ENCODE measurements at regions not wholly inside any gene's neighbourhood (a gene's known extent, or its start where the extent isn't known, plus 50 kb on each side); places are given as distances from the start of the nearest gene placed in this dataset.

DNA sequence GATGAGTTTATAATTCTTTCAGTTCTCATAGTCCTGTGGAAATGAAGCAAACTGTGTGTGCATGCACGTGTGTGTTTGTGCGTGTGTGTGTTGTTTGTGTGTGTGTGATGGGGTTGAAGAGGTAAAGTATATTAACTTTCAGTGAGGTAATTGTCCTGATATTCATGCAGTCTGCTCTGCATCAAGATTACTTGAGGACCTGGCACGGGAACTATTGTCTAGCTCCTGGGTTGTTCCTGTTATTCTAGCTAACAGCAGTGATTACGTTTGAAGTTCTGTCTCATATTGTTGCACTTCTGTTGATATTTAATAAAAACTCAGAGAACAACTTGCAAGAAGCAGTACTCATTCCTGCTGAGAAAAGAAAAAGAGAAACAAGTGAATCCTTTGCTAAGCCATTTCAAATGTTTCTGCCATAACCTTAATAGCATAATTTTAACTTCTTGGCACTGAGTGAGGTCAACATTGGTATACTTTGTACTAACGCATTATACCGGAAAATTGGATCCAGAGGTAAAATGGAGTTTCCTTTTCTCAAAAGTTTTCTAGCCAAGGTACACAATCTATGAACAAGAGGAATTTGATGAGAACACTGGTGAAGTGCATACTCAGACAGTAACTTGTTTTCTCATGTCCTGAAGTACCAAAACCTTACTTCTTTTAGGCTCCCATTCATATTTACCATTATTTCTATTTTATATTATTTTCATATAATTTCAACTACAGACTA lies 113.2 kb downstream of the SPCS3 start:
- TF ChIP-seq, protein P1, sequence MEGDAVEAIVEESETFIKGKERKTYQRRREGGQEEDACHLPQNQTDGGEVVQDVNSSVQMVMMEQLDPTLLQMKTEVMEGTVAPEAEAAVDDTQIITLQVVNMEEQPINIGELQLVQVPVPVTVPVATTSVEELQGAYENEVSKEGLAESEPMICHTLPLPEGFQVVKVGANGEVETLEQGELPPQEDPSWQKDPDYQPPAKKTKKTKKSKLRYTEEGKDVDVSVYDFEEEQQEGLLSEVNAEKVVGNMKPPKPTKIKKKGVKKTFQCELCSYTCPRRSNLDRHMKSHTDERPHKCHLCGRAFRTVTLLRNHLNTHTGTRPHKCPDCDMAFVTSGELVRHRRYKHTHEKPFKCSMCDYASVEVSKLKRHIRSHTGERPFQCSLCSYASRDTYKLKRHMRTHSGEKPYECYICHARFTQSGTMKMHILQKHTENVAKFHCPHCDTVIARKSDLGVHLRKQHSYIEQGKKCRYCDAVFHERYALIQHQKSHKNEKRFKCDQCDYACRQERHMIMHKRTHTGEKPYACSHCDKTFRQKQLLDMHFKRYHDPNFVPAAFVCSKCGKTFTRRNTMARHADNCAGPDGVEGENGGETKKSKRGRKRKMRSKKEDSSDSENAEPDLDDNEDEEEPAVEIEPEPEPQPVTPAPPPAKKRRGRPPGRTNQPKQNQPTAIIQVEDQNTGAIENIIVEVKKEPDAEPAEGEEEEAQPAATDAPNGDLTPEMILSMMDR (IDR thresholded peaks at IDR 0.05; ENCODE audit: borderline replicate concordance, control extremely low read depth, extremely low read depth, insufficient read depth, missing control alignments) = no peak
- in situ Hi-C loops (cut with MboI; ENCODE audit: low sequenced_read_pairs, unreplicated experiment) = no loop called here
- DNase-seq (ENCODE audit: low spot score) = no peak

DNA sequence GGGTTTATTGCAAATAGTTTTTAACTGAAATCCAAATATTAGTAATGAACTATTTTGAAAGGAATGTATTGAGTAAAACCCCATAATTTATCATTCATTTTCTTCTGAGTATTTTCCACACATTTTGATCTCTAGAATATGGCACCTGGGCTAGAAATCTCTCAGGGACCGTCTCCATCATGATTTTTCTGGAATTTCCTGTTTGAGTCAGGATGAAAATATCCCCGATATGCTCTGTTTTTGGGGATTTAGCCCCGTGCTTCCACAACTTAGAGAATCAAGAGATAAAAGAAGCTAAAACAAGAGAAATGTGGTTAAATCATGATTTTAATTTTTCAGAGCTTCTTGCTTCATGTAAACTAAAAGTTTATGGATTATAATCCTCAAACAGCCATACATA lies 114.2 kb downstream of the SPCS3 start:
- DNase-seq (ENCODE audit: low spot score) = no peak
- TF ChIP-seq, protein P1 (IDR thresholded peaks at IDR 0.05; ENCODE audit: borderline replicate concordance, control extremely low read depth, extremely low read depth, insufficient read depth, missing control alignments) = no peak
- in situ Hi-C loops (cut with MboI; ENCODE audit: low sequenced_read_pairs, unreplicated experiment) = no loop called here

DNA sequence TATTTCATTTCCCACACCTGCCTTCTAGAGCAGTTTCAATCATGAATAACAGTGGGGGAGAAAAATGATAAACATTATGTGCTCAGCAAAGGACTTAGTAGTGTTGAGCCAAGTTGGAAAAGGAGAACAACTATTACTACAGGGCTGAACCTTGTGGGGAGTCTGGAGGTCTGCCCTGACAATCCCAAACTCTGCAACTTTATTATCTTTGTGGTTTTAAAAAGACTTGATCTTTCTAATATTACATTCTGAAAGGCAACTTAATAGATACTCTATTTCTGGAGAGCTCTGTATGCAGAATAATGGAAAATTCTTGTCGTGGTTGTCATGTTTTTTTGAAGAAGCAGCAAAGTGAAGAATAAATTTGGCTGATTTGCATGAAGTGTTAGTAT lies 116.1 kb downstream of the SPCS3 start:
- TF ChIP-seq, protein P1 (IDR thresholded peaks at IDR 0.05; ENCODE audit: borderline replicate concordance, control extremely low read depth, extremely low read depth, insufficient read depth, missing control alignments) = no peak
- DNase-seq (ENCODE audit: low spot score) = no peak
- in situ Hi-C loops (cut with MboI; ENCODE audit: low sequenced_read_pairs, unreplicated experiment) = no loop called here

DNA sequence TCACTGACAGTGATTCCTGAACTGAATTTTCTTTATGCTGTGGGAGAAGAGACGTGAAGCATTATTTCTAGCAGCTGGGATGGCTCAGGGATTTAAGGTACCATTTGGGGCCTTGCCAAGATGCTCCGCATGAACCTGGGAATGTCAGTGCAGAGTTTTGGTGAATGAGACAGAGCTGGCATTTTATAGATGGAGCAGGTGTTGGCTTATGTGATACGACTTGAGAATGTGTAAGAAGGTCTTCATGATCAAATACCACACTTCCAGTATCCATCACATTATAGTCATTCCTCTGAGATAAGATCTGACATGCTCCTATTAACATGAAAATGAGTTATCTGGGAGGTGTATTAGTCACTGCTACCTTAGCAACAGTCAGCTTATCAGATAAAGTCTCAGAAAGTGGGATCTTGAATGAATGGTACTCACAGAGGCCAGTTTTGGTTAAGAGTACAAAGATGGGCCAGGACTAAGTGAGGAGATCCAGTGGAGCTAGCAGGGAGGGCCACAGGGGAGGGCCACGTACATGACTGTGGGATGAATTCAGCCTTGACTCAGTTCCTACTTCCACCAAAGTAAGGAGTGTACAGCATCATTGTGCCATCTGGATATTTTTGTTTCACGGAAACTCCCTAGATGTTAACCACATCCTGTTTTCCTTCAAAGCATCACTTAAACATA lies 116.7 kb downstream of the SPCS3 start:
- DNase-seq (ENCODE audit: low spot score) = no peak
- TF ChIP-seq, protein P1 (IDR thresholded peaks at IDR 0.05; ENCODE audit: borderline replicate concordance, control extremely low read depth, extremely low read depth, insufficient read depth, missing control alignments) = no peak
- in situ Hi-C loops (cut with MboI; ENCODE audit: low sequenced_read_pairs, unreplicated experiment) = no loop called here

DNA sequence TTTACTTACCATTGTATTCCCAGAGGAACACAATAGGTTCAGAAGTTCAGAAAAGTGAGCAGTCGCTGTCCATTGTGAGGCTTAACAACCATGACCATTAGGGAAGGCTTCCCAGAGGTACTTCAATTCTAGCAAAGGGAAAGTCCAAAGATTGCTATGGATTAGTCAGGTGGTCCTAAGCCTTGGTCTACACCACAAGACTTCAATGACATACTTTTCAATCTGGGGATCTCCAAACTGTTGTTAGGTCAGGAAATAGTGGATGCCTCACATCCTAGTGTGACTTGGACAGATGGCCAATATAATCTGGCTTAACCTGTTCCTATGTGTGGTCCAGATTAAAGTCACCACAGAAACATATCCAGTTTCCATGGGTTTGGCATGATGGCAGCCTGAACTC lies 118.0 kb downstream of the SPCS3 start:
- TF ChIP-seq, protein P1 (IDR thresholded peaks at IDR 0.05; ENCODE audit: borderline replicate concordance, control extremely low read depth, extremely low read depth, insufficient read depth, missing control alignments) = no peak
- DNase-seq (ENCODE audit: low spot score) = no peak
- in situ Hi-C loops (cut with MboI; ENCODE audit: low sequenced_read_pairs, unreplicated experiment) = no loop called here

DNA sequence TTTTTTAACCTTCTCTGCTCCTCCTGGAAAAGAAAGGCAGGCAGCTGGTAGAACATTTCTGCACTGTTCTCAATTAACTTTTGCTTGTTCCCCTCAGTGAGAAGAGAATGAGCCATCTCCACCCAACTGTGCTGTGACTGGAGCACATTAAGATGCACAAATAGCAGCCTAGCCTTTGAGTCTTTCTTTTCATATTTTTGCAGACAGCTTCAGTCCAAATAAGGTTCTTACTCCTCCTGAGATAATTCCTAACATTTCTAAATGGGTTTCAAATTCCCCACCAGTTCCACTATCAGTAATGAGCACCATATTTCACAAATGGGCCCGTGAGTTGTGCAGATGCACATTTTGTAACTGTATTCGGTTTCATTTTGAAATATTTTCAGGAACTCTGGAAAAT lies 118.6 kb downstream of the SPCS3 start:
- in situ Hi-C loops (cut with MboI; ENCODE audit: low sequenced_read_pairs, unreplicated experiment) = no loop called here
- TF ChIP-seq, protein P1 (IDR thresholded peaks at IDR 0.05; ENCODE audit: borderline replicate concordance, control extremely low read depth, extremely low read depth, insufficient read depth, missing control alignments) = no peak
- DNase-seq (ENCODE audit: low spot score) = no peak
